ELR (cell line): ENCODE measurements at regions not wholly inside any gene's neighbourhood (a gene's known extent, or its start where the extent isn't known, plus 50 kb on each side); places are given as distances from the start of the nearest gene placed in this dataset.
"Not testable (repeated sequence)": the region's sequence is repeated elsewhere in the genome, so short reads cannot be mapped to it uniquely, and the experiment has no call there.

Experiments
- DNase-seq: peaks from one replicate; pipeline ENCODE4 v3.0.0-alpha.2; 2015; ENCODE audit warnings: low read depth

- no peak for DNase-seq
Observed at GRCh38 chr20:53748176-53748575, 154.5 kb upstream of the ZNF217 start.

GRCh38 chr20:53743607-53744260 is 150.1 kb upstream of the ZNF217 start:
- DNase-seq: no peak

GRCh38 chr20:53742685-53743081 is 149.0 kb upstream of the ZNF217 start:
- no peak for DNase-seq

- no peak for DNase-seq
Observed at GRCh38 chr20:53741726-53742028, 148.0 kb upstream of the ZNF217 start.

- DNase-seq: peak; percentile 36
Observed at GRCh38 chr20:53739799-53740785, 146.5 kb upstream of the ZNF217 start.

- peak; percentile 47 for DNase-seq
Observed at GRCh38 chr20:53738945-53739798, 145.5 kb upstream of the ZNF217 start.

GRCh38 chr20:53738039-53738944 is 144.7 kb upstream of the ZNF217 start:
- DNase-seq: peak; percentile 92

- peak; percentile 31 for DNase-seq
Observed at GRCh38 chr20:53737396-53738038, 143.9 kb upstream of the ZNF217 start.

GRCh38 chr20:53736757-53737395 is 143.2 kb upstream of the ZNF217 start:
- peak; percentile 66 for DNase-seq

GRCh38 chr20:53736122-53736756 is 142.6 kb upstream of the ZNF217 start:
- peak; percentile 30 for DNase-seq

GRCh38 chr20:53735536-53736050 is 142.0 kb upstream of the ZNF217 start:
- DNase-seq: peak; percentile 96

GRCh38 chr20:53734006-53734688 is 140.5 kb upstream of the ZNF217 start:
- DNase-seq: no peak

- DNase-seq: no peak
Observed at GRCh38 chr20:53731595-53731994, 138.0 kb upstream of the ZNF217 start.

- DNase-seq: no peak
Observed at GRCh38 chr20:53728359-53728758, 134.7 kb upstream of the ZNF217 start.

- DNase-seq: not testable (repeated sequence)
Observed at GRCh38 chr20:53727239-53727638, 133.6 kb upstream of the ZNF217 start.

GRCh38 chr20:53725575-53725970 is 131.9 kb upstream of the ZNF217 start:
- DNase-seq: no peak

GRCh38 chr20:53723621-53724020 is 130.0 kb upstream of the ZNF217 start:
- no peak for DNase-seq

GRCh38 chr20:53723045-53723444 is 129.4 kb upstream of the ZNF217 start:
- no peak for DNase-seq

GRCh38 chr20:53722515-53723036 is 128.9 kb upstream of the ZNF217 start:
- no peak for DNase-seq
